Esophagus muscularis mucosa (tissue), 3 donors: ENCODE measurements at regions not wholly inside any gene's neighbourhood (a gene's known extent, or its start where the extent isn't known, plus 50 kb on each side); places are given as distances from the start of the nearest gene placed in this dataset.

ENCODE experiments used
- EP300 ChIP-seq: sonication (generic); formaldehyde crosslinking; IDR thresholded peaks from one replicate; pipeline ENCODE4 v1.6.1; 2017; ENCODE audit warnings: antibody characterized with exemption
- TF ChIP-seq, protein P1 (sequence below), 3 experiments: fragments of 200-600 bp in 2 of 3; fragments of 450-650 bp in 1 of 3; sonication (generic) in 2 of 3; IDR thresholded peaks; one replicate each; pipeline ENCODE4 v1.5.1; 2017 to 2019; ENCODE audit warnings: antibody characterized with exemption in 3 of 3, mild to moderate bottlenecking in 2 of 3, moderate library complexity in 1 of 3

DNA sequence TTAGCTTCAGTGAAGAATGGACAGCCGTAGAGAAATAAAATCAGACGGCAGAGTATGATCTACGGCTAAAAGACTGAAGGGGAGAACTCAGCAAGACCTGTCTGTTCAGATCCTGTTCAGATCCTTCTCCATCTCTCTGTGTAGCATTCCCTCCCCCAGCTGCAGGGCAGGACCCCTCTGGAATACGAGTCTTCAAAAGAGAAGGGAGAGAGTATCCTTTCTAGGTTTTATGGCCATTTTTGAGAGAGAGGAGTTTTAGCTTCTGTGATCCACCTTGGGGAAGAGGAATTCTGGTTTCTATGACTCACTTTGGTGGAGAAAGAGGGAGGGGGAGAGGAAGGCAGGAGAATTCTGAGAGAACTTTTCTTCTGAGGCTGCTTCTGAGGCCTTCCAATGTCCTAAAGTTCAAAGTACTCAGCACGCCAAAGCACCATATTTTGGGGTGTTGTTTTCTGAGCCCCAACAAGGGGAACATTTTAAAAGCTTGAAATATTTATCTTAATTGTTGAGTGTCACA, 194.4 kb upstream of the TLE4 start:
- TF ChIP-seq, protein P1, sequence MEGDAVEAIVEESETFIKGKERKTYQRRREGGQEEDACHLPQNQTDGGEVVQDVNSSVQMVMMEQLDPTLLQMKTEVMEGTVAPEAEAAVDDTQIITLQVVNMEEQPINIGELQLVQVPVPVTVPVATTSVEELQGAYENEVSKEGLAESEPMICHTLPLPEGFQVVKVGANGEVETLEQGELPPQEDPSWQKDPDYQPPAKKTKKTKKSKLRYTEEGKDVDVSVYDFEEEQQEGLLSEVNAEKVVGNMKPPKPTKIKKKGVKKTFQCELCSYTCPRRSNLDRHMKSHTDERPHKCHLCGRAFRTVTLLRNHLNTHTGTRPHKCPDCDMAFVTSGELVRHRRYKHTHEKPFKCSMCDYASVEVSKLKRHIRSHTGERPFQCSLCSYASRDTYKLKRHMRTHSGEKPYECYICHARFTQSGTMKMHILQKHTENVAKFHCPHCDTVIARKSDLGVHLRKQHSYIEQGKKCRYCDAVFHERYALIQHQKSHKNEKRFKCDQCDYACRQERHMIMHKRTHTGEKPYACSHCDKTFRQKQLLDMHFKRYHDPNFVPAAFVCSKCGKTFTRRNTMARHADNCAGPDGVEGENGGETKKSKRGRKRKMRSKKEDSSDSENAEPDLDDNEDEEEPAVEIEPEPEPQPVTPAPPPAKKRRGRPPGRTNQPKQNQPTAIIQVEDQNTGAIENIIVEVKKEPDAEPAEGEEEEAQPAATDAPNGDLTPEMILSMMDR (IDR thresholded peaks at IDR 0.05) = no peak
- TF ChIP-seq EP300 = no peak
